ENCODE measurements at regions not wholly inside any gene's neighbourhood (a gene's known extent, or its start where the extent isn't known, plus 50 kb on each side); places are given as distances from the start of the nearest gene placed in this dataset.

DNA sequence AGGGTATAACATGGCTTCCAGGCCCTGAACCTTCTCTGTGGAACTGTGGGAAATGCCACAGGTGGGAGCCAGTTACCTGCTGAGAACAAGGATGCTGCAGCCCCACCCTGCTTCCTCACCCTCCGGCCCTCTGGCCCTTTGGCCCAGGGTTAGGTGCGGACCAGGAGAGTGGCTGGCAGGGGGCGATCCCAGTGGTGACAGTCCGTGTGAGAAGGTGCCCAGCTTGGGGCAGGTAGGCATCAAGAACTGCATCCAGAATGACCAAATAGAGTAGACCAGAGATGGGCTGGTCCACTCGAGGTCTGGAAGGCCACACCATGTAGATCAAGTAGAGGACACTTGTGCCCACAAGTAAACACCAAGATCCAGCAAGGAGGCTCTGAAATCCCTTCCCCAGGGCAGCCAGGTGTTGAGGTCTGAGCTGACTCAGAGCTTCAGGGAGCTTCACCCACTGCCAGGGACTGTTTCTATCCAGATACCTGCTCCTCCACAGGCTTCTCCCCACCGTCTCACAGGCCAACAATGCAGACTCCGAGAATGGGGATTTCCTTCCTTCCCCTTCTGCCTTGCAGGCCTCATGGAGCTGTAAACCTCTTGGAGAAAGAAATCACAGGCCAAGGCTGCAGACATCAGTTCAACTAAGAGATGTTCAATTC is 61.4 kb upstream of the ZSWIM6 start:
- Histone ChIP-seq H3K27me3 (ENCODE audit: control insufficient read depth in 3 of 3, insufficient read depth in 3 of 3, low read length in 2 of 3) (no peaks in the 10 kb centered on the region), H3K36me3 (ENCODE audit: control insufficient read depth in 4 of 4, insufficient read depth in 4 of 4, low read length in 4 of 4) (no peaks in the 10 kb centered on the region), H3K4me3 (no peak overlapping the region), H3K9ac (ENCODE audit: insufficient read depth in 1 of 2, low read length in 2 of 2) (no peak overlapping the region), H3K4me1 (ENCODE audit: control insufficient read depth in 5 of 5, insufficient read depth in 5 of 5, low read length in 5 of 5) (peaks cover 0 to 18% (median 7%) of the 10 kb centered on the region in 5 donors), H3K9me3 (ENCODE audit: control insufficient read depth in 4 of 4, insufficient read depth in 3 of 4, low read length in 3 of 4) (no peaks in the 10 kb centered on the region), H3K27ac (ENCODE audit: low read depth in 1 of 2, low read length in 1 of 2) (no peak overlapping the region)
- 73% methylated on average over 7 of the region's 7 CpGs for WGBS, 2 donors
- ATAC-seq (ENCODE audit: insufficient read depth, low FRiP score) (no peak), DNase-seq (no peak)
- TF ChIP-seq, protein P1, sequence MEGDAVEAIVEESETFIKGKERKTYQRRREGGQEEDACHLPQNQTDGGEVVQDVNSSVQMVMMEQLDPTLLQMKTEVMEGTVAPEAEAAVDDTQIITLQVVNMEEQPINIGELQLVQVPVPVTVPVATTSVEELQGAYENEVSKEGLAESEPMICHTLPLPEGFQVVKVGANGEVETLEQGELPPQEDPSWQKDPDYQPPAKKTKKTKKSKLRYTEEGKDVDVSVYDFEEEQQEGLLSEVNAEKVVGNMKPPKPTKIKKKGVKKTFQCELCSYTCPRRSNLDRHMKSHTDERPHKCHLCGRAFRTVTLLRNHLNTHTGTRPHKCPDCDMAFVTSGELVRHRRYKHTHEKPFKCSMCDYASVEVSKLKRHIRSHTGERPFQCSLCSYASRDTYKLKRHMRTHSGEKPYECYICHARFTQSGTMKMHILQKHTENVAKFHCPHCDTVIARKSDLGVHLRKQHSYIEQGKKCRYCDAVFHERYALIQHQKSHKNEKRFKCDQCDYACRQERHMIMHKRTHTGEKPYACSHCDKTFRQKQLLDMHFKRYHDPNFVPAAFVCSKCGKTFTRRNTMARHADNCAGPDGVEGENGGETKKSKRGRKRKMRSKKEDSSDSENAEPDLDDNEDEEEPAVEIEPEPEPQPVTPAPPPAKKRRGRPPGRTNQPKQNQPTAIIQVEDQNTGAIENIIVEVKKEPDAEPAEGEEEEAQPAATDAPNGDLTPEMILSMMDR (IDR thresholded peaks at IDR 0.05; ENCODE audit: control extremely low read depth, extremely low read depth) = no peak

DNA sequence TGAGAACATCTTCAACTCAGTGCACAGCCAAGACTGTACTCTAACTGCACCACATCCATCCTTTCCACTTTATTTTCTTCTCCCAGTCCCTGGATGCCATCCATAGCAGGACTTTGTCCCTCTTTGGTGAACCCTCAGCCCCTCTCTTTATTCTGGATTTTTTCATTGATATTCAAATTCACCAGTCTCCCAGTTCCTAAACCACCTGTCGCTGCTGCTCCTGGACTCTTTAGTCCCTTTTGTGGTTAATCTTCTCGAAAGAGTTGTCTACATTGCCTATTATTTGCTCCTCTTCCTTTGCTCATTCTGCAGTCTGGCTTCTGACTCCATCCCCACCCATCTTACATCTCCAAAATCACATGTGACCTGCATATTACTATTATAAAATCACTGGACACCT is 59.4 kb upstream of the ZSWIM6 start:
- Histone ChIP-seq H3K4me3 (no peak overlapping the region), H3K27me3 (ENCODE audit: control insufficient read depth in 3 of 3, insufficient read depth in 3 of 3, low read length in 2 of 3) (no peaks in the 10 kb centered on the region), H3K27ac (ENCODE audit: low read depth in 1 of 2, low read length in 1 of 2) (no peak overlapping the region), H3K9ac (ENCODE audit: insufficient read depth in 1 of 2, low read length in 2 of 2) (no peak overlapping the region), H3K4me1 (ENCODE audit: control insufficient read depth in 5 of 5, insufficient read depth in 5 of 5, low read length in 5 of 5) (peaks cover 0 to 22% (median 8%) of the 10 kb centered on the region in 5 donors), H3K9me3 (ENCODE audit: control insufficient read depth in 4 of 4, insufficient read depth in 3 of 4, low read length in 3 of 4) (no peaks in the 10 kb centered on the region), H3K36me3 (ENCODE audit: control insufficient read depth in 4 of 4, insufficient read depth in 4 of 4, low read length in 4 of 4) (no peaks in the 10 kb centered on the region)
- ATAC-seq (ENCODE audit: insufficient read depth, low FRiP score) (no peak), DNase-seq (no peak)
- 90 to 92% methylated on average over 2 of the region's 2 CpGs for WGBS, 2 donors
- TF ChIP-seq, protein P1 (IDR thresholded peaks at IDR 0.05; ENCODE audit: control extremely low read depth, extremely low read depth) = no peak

DNA sequence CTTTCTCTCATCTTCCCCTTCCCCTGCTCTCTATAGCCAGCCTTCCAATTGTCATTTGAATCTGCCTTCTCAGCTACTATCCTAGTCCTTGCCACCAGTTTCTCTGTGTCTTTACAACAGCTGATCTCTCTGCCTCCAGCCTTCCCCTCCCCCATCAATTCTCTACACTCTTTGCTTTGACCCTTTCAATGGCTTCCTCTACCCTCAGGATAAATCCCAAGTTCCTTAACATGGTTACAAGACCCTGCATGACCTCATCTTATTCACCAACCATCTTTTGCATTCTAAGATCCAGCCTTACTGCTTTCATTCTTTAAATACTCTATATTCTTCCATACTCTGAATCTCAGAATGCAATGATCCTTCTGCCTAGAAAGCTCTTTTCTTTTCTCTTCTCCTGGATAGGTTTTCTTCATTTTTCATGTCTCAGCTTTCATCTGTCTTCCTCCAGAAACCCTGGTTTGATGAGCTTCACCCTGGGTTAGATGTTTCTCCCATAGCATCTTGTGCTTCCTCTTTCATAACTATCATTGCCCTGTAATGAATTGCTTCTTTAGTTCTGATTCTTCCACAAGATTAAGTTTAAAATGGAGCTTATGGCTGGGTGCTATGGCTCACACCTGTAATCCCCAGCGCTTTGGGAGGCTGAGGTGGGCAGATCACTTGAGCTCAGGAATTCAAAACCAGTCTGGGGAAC is 58.6 kb upstream of the ZSWIM6 start:
- WGBS, 2 donors = 96 to 100% methylated on average over 1 of the region's 1 CpG
- H3K4me1 ChIP-seq (ENCODE audit: control insufficient read depth in 5 of 5, insufficient read depth in 5 of 5, low read length in 5 of 5) = peaks cover 0 to 22% (median 10%) of the 10 kb centered on the region in 5 donors

More for the DNA sequence above, 58.6 kb upstream of the ZSWIM6 start:
- H3K27ac ChIP-seq (ENCODE audit: low read depth in 1 of 2, low read length in 1 of 2) = no peak overlapping the region
- H3K4me3 ChIP-seq = no peak overlapping the region
- no peaks in the 10 kb centered on the region for H3K27me3 ChIP-seq (ENCODE audit: control insufficient read depth in 3 of 3, insufficient read depth in 3 of 3, low read length in 2 of 3)
- TF ChIP-seq, protein P1 (IDR thresholded peaks at IDR 0.05; ENCODE audit: control extremely low read depth, extremely low read depth) = no peak
- no peak overlapping the region for H3K9ac ChIP-seq (ENCODE audit: insufficient read depth in 1 of 2, low read length in 2 of 2)
- ATAC-seq (ENCODE audit: insufficient read depth, low FRiP score) = no peak
- no peaks in the 10 kb centered on the region for H3K9me3 ChIP-seq (ENCODE audit: control insufficient read depth in 4 of 4, insufficient read depth in 3 of 4, low read length in 3 of 4)
- H3K36me3 ChIP-seq (ENCODE audit: control insufficient read depth in 4 of 4, insufficient read depth in 4 of 4, low read length in 4 of 4) = no peaks in the 10 kb centered on the region
- DNase-seq = no peak

Data from lung (tissue), 11 donors.